ENCODE measurements at regions not wholly inside any gene's neighbourhood (a gene's known extent, or its start where the extent isn't known, plus 50 kb on each side); places are given as distances from the start of the nearest gene placed in this dataset.

DNA sequence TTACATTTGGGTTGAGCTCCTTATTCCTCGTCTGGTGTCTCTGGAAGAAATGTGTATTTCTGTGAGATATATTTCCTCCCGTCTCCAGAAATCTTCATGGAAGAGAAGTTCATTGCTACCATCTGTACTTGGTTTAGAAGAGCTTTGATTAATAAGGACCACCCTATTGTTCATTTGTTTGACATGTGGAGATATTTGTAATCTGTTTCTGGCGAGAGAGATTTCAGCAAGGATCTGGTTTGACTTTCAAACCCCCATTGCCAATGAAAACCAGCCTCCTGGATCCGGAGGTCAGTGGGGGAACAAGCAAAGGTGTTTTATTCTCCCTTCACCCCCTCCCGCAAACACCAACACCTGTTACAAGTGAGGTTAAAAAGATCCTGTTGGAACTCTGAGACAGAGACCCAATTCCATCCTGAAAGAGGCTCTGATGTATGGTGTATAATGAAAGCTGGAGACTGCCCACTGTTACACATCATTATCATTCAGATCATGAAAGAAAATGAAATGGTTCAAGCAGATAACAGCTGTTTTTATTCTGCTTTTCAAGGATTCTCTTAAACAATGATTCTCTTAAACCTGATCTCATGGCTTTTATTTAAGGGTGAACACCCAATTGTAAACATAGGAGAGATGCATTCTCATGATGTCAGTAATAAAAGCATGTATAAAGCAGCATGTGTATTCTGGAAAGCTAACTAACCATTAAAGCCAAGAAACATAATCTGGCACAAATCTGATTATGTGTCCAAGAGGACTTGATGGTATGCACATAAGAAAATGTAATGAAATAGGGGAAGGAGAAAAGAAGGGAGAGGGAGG lies 393.5 kb upstream of the ADGRL2 start:
- DNase-seq (ENCODE audit: low read depth, low spot score): no peak

DNA sequence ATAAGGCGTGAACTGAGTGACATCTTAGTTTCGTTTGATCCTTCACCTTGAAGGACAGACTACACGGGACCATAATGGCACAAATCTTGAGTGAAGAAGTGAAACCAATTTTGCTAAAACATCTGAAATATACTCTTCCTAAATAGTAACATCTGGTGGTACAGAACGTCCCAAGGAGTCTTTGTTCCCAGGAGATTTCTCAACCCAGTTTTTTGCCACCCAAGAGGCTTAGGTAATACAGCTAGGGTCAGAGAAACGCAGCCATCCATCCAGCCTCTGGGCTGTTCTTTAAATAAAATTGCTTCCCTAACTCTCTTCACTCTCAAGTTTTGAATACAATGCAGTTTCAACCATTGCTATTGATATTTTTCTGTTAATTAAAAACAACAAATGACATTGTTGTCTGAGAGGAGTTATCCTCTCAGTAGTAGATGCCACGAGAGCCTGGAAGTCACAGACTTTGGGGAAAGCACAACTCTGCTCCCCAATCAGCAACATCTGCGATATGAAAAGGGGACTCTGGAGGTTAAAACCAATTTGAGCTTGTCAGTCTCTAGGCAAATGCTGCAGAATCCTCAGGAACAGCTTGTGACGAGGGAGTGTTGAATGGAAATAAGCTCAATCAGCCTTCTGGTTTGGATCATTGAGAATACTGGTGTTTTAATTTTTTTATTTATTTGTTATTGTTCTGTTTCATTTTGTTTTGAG lies 394.3 kb upstream of the ADGRL2 start:
- no peak for DNase-seq (ENCODE audit: low read depth, low spot score)

DNA sequence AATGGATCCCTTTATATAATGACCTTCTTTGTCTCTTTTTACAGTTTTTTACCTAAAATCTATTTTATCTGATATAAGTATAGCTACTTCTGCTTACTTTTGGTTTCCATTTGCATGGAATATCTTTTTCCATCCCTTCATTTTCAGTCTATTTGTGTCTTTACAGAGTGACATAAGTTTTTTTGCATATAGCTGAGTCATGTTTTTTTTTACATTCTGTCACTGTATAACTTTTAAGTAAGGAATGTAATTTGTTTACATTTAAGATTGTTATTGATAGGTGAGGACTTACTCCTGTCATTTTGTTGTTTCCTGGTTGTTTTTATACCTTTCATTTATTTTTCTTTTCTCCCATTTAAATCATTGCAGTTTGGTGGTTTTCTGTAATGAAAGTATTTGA lies 402.7 kb upstream of the ADGRL2 start:
- DNase-seq (ENCODE audit: low read depth, low spot score): no peak

DNA sequence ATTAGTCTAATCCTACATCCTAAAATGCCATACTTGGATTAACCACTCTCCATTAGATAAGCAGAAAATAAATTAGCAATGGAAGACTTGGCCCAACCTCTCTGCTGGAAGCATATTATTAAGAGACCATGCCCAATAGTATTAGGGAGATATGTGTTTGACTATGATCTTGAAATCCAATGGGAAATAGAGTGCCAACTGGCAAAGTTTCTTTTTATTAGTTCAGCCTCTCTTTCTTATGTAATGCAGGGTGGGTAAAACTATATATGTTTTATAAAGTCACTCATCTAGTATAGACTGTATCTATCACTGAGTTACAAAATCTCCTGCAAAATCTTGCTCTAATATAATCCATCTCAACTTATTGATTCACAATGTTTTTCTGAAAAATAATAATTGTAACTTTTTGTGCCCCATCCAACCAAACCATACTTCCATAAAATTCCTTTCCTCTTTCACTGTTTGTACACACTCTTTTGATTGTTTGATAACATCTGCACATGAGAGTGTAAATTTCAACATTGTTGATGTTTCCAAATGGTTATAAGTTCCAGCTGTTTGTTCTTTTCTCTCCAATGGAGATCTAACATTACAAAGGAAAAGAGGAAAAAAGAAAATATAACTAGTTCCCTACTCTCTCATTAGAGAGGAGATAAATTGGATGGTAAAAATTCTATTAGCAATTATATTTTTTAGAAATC lies 408.1 kb upstream of the ADGRL2 start:
- no peak for DNase-seq (ENCODE audit: low read depth, low spot score)

DNA sequence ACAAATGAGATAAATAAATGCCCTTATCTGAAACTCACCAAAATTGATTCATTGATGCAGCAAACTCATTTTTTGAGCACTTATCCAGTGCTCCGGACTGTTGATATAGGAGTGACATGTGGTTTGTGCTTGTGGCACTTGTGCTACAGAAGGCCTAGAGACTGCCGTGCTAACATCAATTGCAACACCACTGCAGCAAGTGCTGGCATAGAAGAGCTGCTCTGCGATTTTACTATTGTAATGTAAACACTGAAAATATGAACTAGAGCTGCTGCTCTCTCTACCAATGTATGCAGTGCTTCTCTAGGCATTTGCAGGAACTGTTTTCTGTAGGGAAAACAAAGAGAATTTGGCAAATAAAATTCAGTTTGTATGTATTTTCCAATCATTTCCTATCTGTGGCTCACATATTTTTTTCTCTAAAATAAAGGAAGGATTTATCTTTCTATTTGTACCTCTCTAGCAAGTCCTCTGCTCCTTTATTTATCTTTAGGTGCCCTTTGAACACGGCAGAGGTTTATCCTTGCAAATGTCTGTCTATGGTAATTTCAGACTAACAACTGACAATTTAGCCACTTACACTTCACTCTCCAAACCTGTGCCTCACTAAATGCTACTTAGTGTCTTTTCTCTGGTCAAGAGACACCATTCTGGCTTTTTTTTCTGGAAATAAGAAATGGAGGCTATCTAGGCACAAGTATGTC lies 409.5 kb upstream of the ADGRL2 start:
- DNase-seq (ENCODE audit: low read depth, low spot score): no peak

DNA sequence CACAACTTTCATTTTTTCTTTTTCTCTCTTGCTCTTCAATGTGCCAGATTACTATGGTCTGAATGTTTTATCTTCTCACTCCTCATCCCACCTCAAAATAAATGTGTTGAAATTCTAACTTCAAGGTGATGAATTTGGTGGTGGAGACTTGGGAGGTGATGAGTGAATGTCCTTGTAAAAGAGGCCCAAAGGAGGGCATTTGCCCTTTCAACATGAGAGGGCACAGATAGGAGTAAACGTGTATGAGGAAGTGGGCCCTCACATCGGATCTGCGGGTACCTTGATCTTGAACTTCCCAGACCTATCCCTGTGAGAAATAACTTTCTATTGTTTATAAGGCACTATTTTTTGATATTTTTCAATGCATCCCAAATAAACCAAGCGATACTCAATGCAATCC lies 412.3 kb upstream of the ADGRL2 start:
- DNase-seq (ENCODE audit: low read depth, low spot score): no peak

DNA sequence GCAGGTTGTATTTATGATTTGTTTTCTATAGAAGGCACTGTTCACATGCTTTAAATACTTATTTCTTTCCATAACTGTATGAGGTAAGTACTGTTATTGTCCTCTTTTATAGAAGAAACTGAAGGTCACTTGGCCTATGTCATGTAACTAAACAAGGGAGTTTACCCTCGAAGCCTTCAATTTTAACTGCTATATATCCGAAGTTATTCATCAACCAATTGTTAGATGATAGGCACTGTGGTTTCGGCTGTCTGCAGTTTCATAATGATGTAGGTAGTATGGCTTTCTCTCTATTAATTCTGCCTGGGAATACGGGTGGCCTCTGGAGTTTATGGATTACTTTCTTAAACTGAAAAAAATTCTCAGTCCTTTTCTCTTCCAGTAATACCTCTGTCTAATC lies 413.3 kb upstream of the ADGRL2 start:
- DNase-seq (ENCODE audit: low read depth, low spot score): no peak

DNA sequence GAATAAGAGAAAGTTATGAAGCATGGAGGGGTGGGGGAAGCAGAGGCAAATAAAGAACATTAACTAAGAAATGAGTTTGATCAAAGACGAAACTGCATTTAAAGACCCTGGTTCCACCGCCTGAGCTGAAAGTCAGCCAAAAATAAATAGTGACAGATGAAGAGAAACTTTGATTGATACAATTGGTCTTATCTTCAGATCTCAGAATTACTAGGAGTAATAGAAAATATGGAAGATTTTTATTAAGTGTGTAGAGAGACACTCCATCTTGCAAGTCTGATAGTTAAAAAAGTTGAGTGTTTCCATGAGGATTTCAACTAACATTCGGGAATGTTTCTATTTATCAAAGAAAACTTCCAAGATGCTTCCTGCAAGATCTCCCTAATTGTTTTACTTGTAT lies 418.2 kb upstream of the ADGRL2 start:
- DNase-seq (ENCODE audit: low read depth, low spot score): no peak

DNA sequence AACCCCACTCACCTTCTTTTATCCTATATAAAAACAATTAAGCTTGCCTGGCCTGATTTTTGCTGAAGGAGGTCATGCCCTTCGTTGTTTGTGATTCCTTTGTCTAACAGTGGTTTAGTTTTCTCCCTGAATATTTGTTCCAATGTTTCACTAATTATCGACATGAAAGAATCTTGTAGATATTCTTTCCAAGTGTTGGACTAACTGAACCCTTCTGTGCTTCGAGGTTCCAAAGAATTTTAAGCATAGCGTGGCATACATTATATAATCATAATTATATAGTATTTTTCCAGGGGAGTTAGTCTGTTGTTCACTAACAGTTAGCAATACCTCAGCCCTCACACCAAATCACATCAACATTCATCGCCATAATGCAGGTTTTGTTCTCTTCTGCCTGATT lies 418.9 kb upstream of the ADGRL2 start:
- no peak for DNase-seq (ENCODE audit: low read depth, low spot score)

DNA sequence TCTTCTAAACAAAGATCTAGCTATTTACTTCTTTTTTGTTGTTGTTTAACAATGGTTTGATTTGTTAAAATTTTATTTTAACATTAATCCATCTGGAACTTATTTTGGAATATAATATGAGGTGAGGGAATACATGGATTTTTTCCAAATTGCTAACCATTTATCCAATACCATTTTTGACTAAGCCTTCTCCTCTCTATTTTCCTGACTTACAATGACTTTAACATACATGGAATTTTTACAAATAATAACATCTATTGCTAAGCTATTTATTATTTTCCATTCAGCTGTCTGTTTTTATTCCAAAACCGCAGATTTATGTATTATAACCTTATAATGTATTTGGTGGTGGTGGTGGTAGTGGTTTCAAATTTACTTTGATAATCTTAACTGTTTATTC lies 420.3 kb upstream of the ADGRL2 start:
- no peak for DNase-seq (ENCODE audit: low read depth, low spot score)

DNA sequence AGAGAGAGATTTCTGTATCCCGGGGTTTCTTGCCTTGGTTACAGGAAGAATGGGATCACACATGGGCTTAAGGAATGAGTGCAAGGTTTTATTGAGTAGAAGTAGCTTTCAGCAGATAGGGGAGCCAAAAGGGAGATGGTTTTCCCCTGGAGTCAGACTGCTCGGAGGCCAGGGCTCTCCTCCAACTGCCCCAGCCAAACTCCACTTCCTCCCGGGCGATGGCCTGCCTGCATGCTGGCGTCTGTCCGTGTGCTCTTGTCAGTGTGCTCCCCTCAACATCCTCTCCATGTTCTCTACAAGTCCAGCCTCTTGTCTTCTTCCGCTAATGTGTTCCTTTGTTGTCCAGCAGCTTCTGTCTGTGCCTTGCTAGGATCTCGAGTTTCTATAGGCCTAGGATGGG lies 421.3 kb upstream of the ADGRL2 start:
- no peak for DNase-seq (ENCODE audit: low read depth, low spot score)

DNA sequence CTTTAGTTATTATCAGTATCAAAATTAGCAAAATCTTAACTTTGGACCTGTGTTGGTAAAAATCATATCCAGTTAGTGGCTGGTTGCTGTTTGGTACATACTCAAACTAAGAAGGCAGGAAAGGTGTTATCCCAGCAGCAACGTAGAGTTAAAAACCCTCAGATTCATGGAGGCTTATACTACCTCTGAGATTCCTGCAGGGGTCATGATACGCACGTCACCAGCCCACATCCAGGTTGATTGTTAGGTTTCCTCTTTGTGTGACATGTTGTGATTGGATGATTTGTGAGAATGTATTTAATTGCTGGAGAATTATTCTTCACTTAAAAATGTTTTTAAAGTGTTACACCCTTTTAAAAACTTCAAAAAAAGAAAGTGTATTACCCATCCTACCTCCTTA lies 423.3 kb upstream of the ADGRL2 start:
- DNase-seq (ENCODE audit: low read depth, low spot score): no peak

DNA sequence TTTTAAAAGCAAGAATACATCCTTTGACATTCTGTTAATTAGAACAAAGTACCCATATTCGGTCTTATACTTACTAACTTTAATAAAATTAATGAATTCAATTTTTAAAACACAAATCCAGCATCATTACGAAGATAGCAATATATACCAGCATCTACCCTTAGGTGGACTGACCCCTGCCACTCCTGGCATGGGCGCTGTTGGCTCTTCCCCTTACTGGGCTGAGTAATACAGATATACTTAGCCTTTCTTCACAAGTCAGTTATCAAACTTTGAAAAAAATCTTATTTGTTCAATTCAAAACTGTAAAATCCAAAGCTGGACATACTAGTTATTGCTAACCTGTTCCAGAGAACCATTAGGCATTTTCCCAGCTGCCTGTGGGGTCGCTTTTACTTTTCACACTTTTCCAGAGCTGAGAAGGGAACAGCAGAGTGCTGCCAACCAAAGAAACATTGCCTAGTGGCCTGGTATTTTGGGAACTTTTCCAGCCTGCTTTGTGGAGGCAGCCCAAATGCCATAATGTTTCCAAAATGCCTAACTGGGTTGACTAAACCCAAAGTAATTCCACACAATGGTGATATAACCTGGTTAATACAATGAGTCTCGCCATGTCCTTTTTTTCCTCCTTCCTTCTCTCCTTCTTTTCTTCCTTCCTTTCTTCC lies 424.7 kb upstream of the ADGRL2 start:
- DNase-seq (ENCODE audit: low read depth, low spot score): no peak

DNA sequence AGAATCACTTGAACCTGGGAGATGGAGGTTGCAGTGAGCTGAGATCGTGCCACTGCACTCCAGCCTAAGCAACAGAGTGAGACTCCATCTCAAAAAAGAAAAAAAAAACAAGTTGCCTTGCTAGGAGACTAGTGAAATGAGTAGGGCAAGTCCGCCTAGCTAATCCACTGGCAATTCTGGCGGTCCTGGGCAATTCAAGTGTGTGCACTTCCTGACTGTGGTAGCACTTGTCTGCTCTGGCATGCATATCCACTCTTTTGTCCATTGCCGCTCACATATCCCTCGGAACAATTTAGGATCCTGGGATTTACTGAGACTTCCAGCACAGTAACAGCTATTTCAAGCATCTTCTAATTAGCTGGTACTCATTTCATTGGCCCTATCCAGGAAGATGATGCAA lies 426.3 kb upstream of the ADGRL2 start:
- DNase-seq (ENCODE audit: low read depth, low spot score): no peak

DNA sequence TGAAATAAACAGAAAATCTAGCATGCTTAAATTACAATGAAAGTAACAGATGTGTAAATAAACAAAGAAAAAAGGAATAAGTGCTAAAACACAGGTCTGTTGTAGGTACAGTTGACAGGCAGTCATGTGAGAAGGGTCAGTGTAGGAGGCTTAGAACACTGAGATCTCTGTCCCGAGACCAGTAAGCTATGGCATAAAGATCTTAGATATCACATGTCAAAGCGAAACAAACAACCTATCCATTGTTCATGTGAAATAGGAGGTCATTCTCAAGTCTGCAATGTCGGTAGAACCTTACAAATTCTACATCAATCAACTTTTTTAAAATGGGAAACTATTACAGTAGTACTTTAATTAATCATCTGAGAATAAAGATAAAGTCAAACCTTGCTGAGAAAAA lies 428.9 kb upstream of the ADGRL2 start:
- no peak for DNase-seq (ENCODE audit: low read depth, low spot score)

DNA sequence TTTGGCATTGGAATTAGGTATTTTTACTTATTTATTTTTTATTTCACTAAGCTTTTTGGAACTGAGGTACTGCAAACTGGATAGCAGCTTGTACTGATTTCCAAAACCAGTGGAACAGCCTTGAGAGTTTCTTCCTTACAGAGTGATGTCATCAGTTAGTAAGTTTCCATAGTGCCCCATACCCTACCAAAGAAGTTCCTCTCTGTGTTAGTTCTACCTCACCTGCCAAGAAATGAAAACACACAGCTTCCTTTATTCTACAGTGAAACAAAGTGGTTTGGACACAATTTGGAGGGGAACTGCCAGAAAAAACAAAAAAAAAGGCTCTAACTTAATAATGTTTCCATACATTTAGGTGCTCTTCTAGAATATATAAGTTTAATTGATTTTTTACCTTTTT lies 430.9 kb upstream of the ADGRL2 start:
- DNase-seq (ENCODE audit: low read depth, low spot score): no peak

DNA sequence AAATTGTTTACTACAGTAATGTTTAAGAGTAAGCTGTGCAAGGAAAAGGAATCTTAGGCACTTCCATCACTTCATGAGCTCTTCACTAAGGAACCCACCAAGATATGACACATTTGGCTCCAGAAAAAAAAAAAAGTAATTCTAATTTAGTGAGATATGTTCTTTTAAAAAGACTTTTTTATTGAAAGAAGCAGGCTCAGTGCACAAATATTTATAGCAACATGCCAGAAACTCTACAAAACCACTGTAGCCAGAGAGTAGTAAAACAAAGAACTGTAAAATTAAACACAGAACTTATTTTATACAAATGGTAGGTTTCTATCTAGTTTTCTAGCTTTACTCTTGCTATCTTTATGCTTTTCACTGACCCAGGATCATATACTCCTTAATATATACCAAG lies 434.6 kb upstream of the ADGRL2 start:
- DNase-seq (ENCODE audit: low read depth, low spot score): no peak

DNA sequence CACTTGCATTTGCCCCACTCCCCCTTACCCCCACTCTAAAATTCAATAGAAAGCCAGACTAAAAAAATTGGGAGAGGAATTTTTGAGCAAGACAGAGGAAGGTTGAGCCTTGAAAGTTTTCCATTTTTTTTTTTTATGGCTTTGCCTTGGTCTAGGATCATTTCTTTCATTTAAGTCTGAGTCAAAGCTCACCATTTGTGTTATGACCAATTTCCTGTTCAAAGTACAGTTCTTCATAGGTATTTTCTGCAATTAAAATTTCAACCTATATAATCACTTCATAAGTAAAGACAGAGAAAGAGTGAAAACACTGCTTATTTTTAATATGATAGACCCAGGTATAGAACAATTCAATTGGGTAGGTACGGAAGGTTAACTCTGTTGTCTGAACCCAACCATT lies 436.6 kb upstream of the ADGRL2 start:
- DNase-seq (ENCODE audit: low read depth, low spot score): no peak

DNA sequence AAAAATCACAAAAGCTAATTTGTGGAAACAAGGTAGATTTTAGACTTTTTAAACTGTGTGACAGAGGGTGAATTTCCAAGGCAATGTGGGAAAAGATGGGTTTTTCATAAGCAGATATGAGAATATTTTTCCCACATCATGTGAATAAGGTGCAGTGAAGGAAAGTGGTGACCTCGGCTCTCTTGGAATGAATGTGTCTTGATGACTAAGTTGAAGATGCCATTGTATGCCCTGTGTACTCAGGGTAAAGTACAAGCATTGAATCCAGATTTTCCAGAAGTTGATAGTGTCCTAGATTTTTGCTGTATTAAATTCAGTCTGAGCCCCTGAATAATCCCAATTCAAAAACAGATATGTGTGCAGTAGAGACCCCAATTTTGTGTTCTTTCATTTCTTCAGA lies 442.6 kb upstream of the ADGRL2 start:
- DNase-seq (ENCODE audit: low read depth, low spot score): no peak

DNA sequence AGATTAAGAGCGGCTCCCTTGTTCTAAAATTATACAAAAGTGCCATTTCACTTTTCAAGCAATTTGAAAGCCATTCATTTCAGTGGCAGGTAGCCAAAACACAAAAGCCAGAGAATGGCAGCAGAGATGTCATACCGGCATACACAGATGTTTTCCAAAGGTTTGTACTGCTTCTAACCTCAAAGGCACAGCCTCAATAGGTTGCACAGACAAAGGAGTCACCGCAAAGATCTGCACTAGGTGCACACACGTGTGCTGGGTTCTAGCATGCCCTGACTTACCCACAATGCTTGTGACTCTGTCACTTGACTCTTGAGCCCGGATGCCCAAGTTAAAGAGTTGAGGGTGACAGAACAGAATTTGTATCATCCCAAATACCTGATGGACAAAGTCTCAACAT lies 448.9 kb upstream of the ADGRL2 start:
- DNase-seq (ENCODE audit: low read depth, low spot score): no peak

DNA sequence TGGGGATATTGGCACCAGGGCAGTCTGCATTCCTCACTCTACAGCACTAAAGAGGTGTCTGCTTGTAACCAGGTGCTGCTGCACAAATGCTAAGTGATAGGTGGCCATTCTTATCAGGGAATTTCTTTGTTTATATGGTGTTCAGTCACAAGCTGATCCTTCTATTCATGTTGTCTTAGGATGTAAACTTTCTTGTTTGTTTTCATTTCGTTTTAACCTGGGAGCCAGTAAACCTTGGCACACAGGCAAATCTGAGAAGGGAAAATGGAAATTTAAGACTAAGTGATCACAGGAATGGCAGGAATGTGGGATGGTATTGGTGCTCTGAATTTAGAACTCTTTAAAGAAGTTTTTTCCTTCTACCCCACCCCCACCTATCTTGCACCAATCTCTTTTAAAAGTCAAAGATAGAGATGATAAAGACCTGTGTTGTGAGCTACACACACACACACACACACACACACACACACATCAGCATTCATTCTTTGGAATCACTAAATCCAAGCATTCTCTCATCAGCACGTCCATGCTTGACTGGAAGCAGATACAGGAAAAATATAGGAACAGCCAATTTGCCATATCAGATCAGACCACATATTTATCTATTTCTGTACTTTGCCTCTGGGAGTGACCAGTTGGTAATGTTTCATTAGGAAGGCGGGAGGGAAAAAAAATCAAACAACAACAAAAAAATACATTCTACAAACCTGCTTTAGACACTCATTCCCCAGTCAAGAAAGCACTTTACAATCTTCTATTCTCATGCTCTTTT lies 451.4 kb upstream of the ADGRL2 start:
- DNase-seq (ENCODE audit: low read depth, low spot score): no peak

All from brain pericyte (primary cell).